ENCODE measurements at regions not wholly inside any gene's neighbourhood (a gene's known extent, or its start where the extent isn't known, plus 50 kb on each side); places are given as distances from the start of the nearest gene placed in this dataset.
A peak's percentile ranks its signal among the peaks of the same experiment; 100 is the strongest.

DNA sequence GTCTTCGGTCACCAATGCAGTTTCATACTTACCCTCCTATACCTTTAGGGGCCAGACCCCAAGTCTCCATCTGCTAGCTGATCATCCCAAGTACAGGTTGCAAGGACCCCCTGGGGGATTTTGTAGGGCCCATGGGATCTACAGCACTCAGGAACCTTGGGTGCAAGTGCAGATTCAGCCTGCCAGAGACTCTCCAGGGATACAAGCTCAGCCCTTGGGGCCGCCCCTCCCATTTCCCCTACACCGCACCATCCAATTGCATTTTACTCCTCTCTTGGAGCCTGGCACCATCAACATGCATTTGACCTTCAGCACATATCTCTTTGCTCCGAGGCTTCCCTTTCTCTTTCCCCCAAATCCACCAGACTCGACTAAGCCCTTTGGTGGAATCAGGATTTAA, 154.7 kb upstream of the ZNF536 start:
- Histone ChIP-seq H3K27me3 (ENCODE audit: insufficient read depth, poor library complexity, severe bottlenecking) (peaks cover 20% of the 10 kb centered on the region), H3K27ac (ENCODE audit: poor library complexity, severe bottlenecking) (no peak overlapping the region), H3K4me3 (ENCODE audit: severe bottlenecking) (no peak overlapping the region), H3K4me1 (ENCODE audit: insufficient read depth, poor library complexity, severe bottlenecking) (no peaks in the 10 kb centered on the region), H3K9me3 (ENCODE audit: severe bottlenecking) (no peaks in the 10 kb centered on the region), H3K36me3 (ENCODE audit: low read depth) (no peaks in the 10 kb centered on the region)
- ATAC-seq (ENCODE audit: low read depth), result no peak
- TF ChIP-seq CTCF (IDR thresholded peaks at IDR 0.05; ENCODE audit: poor library complexity, severe bottlenecking), result no peak
- no peak for DNase-seq (ENCODE audit: low spot score)

GRCh38 chr19:30219702-30220101, 152.5 kb upstream of the ZNF536 start:
- peaks cover 42% of the 10 kb centered on the region for H3K27me3 ChIP-seq (ENCODE audit: insufficient read depth, poor library complexity, severe bottlenecking)
- DNase-seq (ENCODE audit: low spot score) (no peak), ATAC-seq (ENCODE audit: low read depth) (no peak)
- no peaks in the 10 kb centered on the region for H3K36me3 ChIP-seq (ENCODE audit: low read depth)
- no peaks in the 10 kb centered on the region for H3K4me1 ChIP-seq (ENCODE audit: insufficient read depth, poor library complexity, severe bottlenecking)
- H3K9me3 ChIP-seq (ENCODE audit: severe bottlenecking), result no peaks in the 10 kb centered on the region
- no peak overlapping the region for H3K27ac ChIP-seq (ENCODE audit: poor library complexity, severe bottlenecking)
- TF ChIP-seq CTCF (IDR thresholded peaks at IDR 0.05; ENCODE audit: poor library complexity, severe bottlenecking), result no peak
- no peak overlapping the region for H3K4me3 ChIP-seq (ENCODE audit: severe bottlenecking)

DNA sequence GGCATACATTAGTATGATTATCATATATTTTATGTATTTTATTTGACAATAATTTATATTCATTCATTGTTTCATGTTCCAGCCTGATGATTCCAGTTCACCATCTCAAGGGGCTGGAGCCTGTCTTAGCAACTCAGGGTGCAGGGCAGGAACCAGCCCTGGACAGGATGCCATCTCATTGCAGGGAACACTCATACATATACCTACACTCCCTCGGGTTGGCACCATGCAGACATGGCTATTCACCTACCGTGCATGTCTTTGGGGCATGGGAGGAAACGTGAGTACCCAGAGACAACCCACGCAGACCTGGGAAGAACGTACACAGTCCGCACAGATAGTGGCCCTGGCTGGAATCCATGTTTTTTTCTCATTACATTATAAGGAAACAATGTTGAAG, 151.0 kb upstream of the ZNF536 start:
- peaks cover 46% of the 10 kb centered on the region for H3K27me3 ChIP-seq (ENCODE audit: insufficient read depth, poor library complexity, severe bottlenecking)
- ATAC-seq (ENCODE audit: low read depth), result no peak
- H3K4me1 ChIP-seq (ENCODE audit: insufficient read depth, poor library complexity, severe bottlenecking), result no peaks in the 10 kb centered on the region
- H3K9me3 ChIP-seq (ENCODE audit: severe bottlenecking), result no peaks in the 10 kb centered on the region
- TF ChIP-seq CTCF (IDR thresholded peaks at IDR 0.05; ENCODE audit: poor library complexity, severe bottlenecking), result no peak
- H3K4me3 ChIP-seq (ENCODE audit: severe bottlenecking), result no peak overlapping the region
- no peak overlapping the region for H3K27ac ChIP-seq (ENCODE audit: poor library complexity, severe bottlenecking)
- H3K36me3 ChIP-seq (ENCODE audit: low read depth), result no peaks in the 10 kb centered on the region
- no peak for DNase-seq (ENCODE audit: low spot score)

DNA sequence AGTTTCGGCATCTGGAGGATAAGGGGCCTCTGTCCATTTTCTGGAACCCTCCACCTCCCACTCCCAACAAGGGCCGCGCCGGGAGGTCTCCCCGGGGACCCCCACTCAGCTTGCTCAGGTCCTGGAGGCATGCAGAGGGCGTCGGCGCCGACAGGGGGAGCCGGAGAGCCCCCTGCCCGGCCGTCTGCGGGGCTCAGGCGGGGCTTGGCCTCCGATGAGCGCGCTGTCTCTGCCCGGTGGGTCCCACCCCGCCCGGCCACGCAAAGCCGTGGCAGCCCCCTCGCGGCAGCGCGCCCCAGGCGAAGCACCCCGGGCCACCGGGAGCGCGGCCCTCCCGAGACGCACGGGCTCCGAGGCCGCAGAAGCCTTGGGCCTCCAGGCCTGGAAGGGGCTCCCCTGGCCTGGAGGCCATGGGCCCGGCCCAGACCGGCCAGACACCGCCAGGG, 149.7 kb upstream of the ZNF536 start:
- no peak for DNase-seq (ENCODE audit: low spot score)
- H3K27ac ChIP-seq (ENCODE audit: poor library complexity, severe bottlenecking), result no peak overlapping the region
- H3K4me1 ChIP-seq (ENCODE audit: insufficient read depth, poor library complexity, severe bottlenecking), result no peaks in the 10 kb centered on the region
- H3K4me3 ChIP-seq (ENCODE audit: severe bottlenecking), result no peak overlapping the region
- H3K36me3 ChIP-seq (ENCODE audit: low read depth), result no peaks in the 10 kb centered on the region
- ATAC-seq (ENCODE audit: low read depth), result no peak
- peaks cover 59% of the 10 kb centered on the region for H3K27me3 ChIP-seq (ENCODE audit: insufficient read depth, poor library complexity, severe bottlenecking)
- H3K9me3 ChIP-seq (ENCODE audit: severe bottlenecking), result no peaks in the 10 kb centered on the region
- TF ChIP-seq CTCF (IDR thresholded peaks at IDR 0.05; ENCODE audit: poor library complexity, severe bottlenecking), result peak; percentile 36

GRCh38 chr19:30222992-30223865, 149.0 kb upstream of the ZNF536 start:
- peaks cover 67% of the 10 kb centered on the region for H3K27me3 ChIP-seq (ENCODE audit: insufficient read depth, poor library complexity, severe bottlenecking)
- no peak overlapping the region for H3K4me3 ChIP-seq (ENCODE audit: severe bottlenecking)
- DNase-seq (ENCODE audit: low spot score), result no peak
- TF ChIP-seq CTCF (IDR thresholded peaks at IDR 0.05; ENCODE audit: poor library complexity, severe bottlenecking), result no peak
- ATAC-seq (ENCODE audit: low read depth), result no peak
- H3K36me3 ChIP-seq (ENCODE audit: low read depth), result no peaks in the 10 kb centered on the region
- no peak overlapping the region for H3K27ac ChIP-seq (ENCODE audit: poor library complexity, severe bottlenecking)
- no peaks in the 10 kb centered on the region for H3K4me1 ChIP-seq (ENCODE audit: insufficient read depth, poor library complexity, severe bottlenecking)
- no peaks in the 10 kb centered on the region for H3K9me3 ChIP-seq (ENCODE audit: severe bottlenecking)

Measured in RWPE2 (cell line).